Endodermal cell (in vitro differentiated cells): ENCODE measurements at regions not wholly inside any gene's neighbourhood (a gene's known extent, or its start where the extent isn't known, plus 50 kb on each side); places are given as distances from the start of the nearest gene placed in this dataset.
"Not testable (repeated sequence)": the region's sequence is repeated elsewhere in the genome, so short reads cannot be mapped to it uniquely, and the experiment has no call there.

Experiments used
- DNase-seq: peaks from one replicate; pipeline ENCODE4 v3.0.0-alpha.2; 2017
- H3K27ac ChIP-seq: 2 replicates; pipeline ENCODE4 v1.5.1; 2013; ENCODE audit warnings: mild to moderate bottlenecking, low read depth, low read length, moderate library complexity
- H3K27me3 ChIP-seq: 2 replicates; pipeline ENCODE4 v1.6.1; 2013; ENCODE audit warnings: mild to moderate bottlenecking, low read length, moderate library complexity; ENCODE audit not compliant: insufficient read depth, control insufficient read depth, poor library complexity, severe bottlenecking
- H3K36me3 ChIP-seq: 2 replicates; pipeline ENCODE4 v1.7.0; 2013; ENCODE audit warnings: mild to moderate bottlenecking, low read length, moderate library complexity; ENCODE audit not compliant: control insufficient read depth, insufficient read depth
- H3K4me1 ChIP-seq: one replicate; pipeline ENCODE4 v1.7.0; 2013; ENCODE audit warnings: low read length; ENCODE audit not compliant: control insufficient read depth, insufficient read depth
- H3K4me3 ChIP-seq: 2 replicates; pipeline ENCODE4 v1.5.1; 2013; ENCODE audit warnings: mild to moderate bottlenecking, low read length, moderate library complexity
- H3K9ac ChIP-seq: 2 replicates; pipeline ENCODE4 v1.6.1; 2013; ENCODE audit warnings: mild to moderate bottlenecking, low read length, moderate library complexity; ENCODE audit not compliant: poor library complexity, severe bottlenecking; ENCODE audit errors: extremely low read depth
- H3K9me3 ChIP-seq: 2 replicates; pipeline ENCODE4 v1.6.1; 2013; ENCODE audit warnings: mild to moderate bottlenecking, low read length, moderate library complexity; ENCODE audit not compliant: control insufficient read depth
- H3K27ac Mint-ChIP-seq: 2 replicates; pipeline ENCODE4 v1.8.0; 2020; ENCODE audit warnings: mixed read lengths
- H3K27me3 Mint-ChIP-seq: 2 replicates; pipeline ENCODE4 v1.8.0; 2021; ENCODE audit warnings: mild to moderate bottlenecking, mixed read lengths; ENCODE audit not compliant: insufficient read depth
- H3K36me3 Mint-ChIP-seq: 2 replicates; pipeline ENCODE4 v1.8.0; 2020; ENCODE audit warnings: low read depth, mixed read lengths
- H3K4me1 Mint-ChIP-seq: 2 replicates; pipeline ENCODE4 v1.8.0; 2020; ENCODE audit warnings: mixed read lengths
- H3K4me3 Mint-ChIP-seq: 2 replicates; pipeline ENCODE4 v1.8.0; 2020; ENCODE audit warnings: mild to moderate bottlenecking, moderate library complexity, mixed read lengths
- H3K9me3 Mint-ChIP-seq: 2 replicates; pipeline ENCODE4 v1.8.0; 2020; ENCODE audit warnings: mild to moderate bottlenecking, mixed read lengths
- CTCF ChIP-seq: fragments of 200-600 bp; sonication (generic); conservative IDR thresholded peaks from 2 replicates; pipeline ENCODE4 v1.5.0; 2021; ENCODE audit warnings: antibody characterized with exemption, mild to moderate bottlenecking
- WGBS, 2 experiments: methylation state at CpG; one replicate each; pipeline versions ENCODE4 v1.1.5 to v1.1.7; 2013; ENCODE audit warnings: missing lambda C conversion rate in 2 of 2, mixed read lengths in 1 of 2; ENCODE audit not compliant: insufficient coverage in 1 of 2, insufficient read length in 1 of 2; 5-methylcytosine and 5-hydroxymethylcytosine counted together

DNA sequence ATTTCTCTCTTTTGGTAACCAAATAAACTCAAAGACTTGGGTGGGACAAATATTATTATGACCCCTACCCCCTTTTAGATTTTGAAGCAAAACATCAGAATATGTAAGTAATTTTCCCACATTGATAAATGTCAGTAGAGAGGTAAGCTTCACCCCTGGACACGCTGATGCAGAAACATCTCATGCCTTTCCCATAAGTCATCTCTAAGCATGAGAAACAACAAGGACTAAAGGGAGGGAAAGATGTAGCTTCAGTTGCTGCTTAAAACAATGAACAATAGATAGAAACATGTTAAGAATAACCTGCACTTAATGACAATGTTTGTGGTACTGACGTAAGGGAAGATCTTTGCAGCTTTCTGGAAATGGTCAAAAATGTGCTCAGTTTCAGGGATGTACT is 56.3 kb upstream of the SLC8A3 start:
- H3K27me3 Mint-ChIP-seq: peaks cover 2% of the 10 kb centered on the region

DNA sequence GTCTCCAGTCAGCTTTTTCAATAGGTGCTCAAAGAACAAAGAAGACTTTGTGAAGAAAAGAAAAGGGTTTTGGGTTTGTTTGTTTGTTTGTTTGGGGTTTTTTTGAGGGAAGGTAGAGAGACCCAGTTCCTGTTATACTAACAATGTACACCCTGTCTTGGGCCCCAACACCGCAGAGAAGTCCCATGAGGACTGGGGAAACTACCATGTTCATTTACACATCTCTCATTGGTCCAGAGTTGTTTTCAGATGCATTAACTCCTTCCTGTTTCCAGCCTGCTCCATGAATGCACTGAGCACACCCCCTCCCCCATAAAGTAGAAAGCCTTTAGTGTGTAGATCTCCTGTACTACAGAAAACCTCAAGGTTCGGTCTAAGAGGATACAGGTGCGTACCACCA is 51.1 kb upstream of the SLC8A3 start:
- Mint-ChIP-seq H3K36me3 (no peaks in the 10 kb centered on the region), H3K27ac (no peak overlapping the region), H3K4me3 (no peak overlapping the region), H3K27me3 (peaks cover 2% of the 10 kb centered on the region), H3K4me1 (peaks cover 16% of the 10 kb centered on the region), H3K9me3 (peaks cover 7% of the 10 kb centered on the region)
- DNase-seq: no peak
- 50 to 54% methylated on average over 2 to 3 of the region's 3 CpGs for WGBS, 2 experiments
- Histone ChIP-seq H3K9ac (no peak overlapping the region), H3K9me3 (no peaks in the 10 kb centered on the region), H3K4me1 (no peaks in the 10 kb centered on the region), H3K36me3 (no peaks in the 10 kb centered on the region), H3K27ac (no peak overlapping the region), H3K27me3 (no peaks in the 10 kb centered on the region), H3K4me3 (no peak overlapping the region)
- no peak for TF ChIP-seq CTCF

More for the DNA sequence above, 56.3 kb upstream of the SLC8A3 start:
- no peak for TF ChIP-seq CTCF
- Histone ChIP-seq H3K4me3 (no peak overlapping the region), H3K36me3 (no peaks in the 10 kb centered on the region), H3K27me3 (no peaks in the 10 kb centered on the region), H3K4me1 (no peaks in the 10 kb centered on the region), H3K9ac (no peak overlapping the region), H3K9me3 (no peaks in the 10 kb centered on the region), H3K27ac (no peak overlapping the region)
- peaks cover 7% of the 10 kb centered on the region for H3K9me3 Mint-ChIP-seq
- DNase-seq: no peak
- WGBS, 2 experiments: 90 to 93% methylated on average over 1 to 2 of the region's 2 CpGs
- H3K4me3 Mint-ChIP-seq: no peak overlapping the region
- no peaks in the 10 kb centered on the region for H3K36me3 Mint-ChIP-seq
- no peak overlapping the region for H3K27ac Mint-ChIP-seq
- H3K4me1 Mint-ChIP-seq: peaks cover 4% of the 10 kb centered on the region

DNA sequence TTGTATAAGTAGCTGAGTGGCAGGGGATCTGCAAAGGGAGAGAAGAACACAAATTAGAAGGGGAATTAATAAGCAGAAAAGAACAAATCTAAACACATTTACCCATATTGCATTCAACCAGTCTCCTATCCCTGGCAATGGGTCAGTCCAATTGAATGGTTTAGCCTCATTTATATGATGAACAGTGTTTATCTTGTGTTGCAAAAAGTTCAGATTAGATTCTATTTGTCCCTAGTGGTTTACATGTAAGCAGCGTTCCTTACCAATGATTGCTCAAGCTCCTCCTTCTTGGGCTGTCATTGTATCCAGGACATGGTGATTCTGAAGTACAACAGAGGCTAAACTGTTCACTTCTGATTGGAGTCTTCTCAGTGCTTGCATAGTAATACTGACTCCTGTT is 49.9 kb upstream of the SLC8A3 start:
- H3K36me3 Mint-ChIP-seq, H3K4me3 ChIP-seq, H3K27ac Mint-ChIP-seq, H3K27me3 ChIP-seq, H3K9me3 Mint-ChIP-seq, H3K9ac ChIP-seq, H3K4me3 Mint-ChIP-seq, H3K36me3 ChIP-seq, H3K27ac ChIP-seq, DNase-seq, H3K27me3 Mint-ChIP-seq, H3K4me1 ChIP-seq, H3K9me3 ChIP-seq: not testable (repeated sequence)
- H3K4me1 Mint-ChIP-seq: peaks cover 18% of the 10 kb centered on the region
- 91% methylated on average over 1 of the region's 1 CpG; no CpG with 5 or more reads in 1 of the 2 experiments for whole genome bisulfite sequencing, 2 experiments
